Stimulated activated CD8-positive, alpha-beta memory T cell treated with anti-CD3 and anti-CD28 coated beads, Interleukin-4, amount 100 ng/mL, for 1 hour (primary cell): ENCODE measurements at regions not wholly inside any gene's neighbourhood (a gene's known extent, or its start where the extent isn't known, plus 50 kb on each side); places are given as distances from the start of the nearest gene placed in this dataset.

Experiments used
- DNase-seq, 2 donors: peaks; one replicate each; pipeline ENCODE4 v3.0.0-alpha.2; 2020; ENCODE audit warnings: low read depth in 2 of 2, low spot score in 1 of 2

DNA sequence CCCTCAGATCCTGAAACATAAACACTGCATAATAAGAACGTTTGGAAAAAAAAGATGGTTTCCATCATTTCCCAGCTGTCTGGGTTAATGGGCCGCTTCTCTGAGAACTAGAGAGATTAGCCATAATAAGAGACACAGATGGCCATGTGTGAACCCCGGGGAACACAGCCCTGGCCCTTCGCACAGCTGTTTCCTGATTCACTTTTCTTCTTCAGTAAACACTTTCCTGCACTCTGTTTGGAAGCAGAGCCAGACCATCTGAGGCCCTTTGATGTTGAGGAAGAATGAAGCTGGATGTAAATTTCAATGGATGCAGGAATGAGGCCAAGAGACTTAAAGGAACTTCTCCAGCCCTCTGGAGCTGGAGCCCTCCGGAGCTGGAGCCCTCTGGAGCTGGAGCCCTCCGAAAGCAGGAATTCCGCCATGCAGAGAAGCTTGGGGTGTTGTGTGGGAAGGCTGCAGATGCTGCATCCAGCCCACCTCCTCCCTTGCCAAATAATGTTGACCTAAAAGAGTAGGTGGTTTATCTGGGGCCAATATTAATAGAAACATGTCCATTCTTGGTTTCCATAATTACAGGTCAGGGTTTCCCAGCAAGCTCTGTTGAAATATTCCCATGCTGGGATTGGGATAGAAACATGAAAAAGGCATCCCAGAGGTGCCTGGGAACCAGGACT, 218.9 kb downstream of the NXNL2 start:
- DNase-seq, result no peak

DNA sequence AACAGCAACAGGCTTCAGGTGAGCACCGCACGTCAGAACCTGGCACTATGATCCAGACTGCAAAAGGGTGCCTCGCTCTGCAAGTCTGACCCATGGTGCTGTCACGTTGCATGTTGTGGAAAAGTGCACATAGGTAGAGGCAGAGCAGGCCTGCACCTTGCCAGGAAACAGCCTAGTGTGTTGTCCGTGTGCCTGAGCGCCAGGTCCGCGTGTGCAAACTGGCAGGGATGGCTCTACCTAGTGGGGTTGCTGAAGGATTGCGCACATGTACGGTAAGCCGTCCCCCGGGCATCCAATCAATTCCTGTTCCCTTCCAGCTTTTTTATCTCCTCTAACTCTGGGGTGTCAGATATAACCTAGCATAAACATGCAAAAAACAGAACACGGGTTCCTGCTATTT, 219.5 kb downstream of the NXNL2 start:
- DNase-seq, result no peak

DNA sequence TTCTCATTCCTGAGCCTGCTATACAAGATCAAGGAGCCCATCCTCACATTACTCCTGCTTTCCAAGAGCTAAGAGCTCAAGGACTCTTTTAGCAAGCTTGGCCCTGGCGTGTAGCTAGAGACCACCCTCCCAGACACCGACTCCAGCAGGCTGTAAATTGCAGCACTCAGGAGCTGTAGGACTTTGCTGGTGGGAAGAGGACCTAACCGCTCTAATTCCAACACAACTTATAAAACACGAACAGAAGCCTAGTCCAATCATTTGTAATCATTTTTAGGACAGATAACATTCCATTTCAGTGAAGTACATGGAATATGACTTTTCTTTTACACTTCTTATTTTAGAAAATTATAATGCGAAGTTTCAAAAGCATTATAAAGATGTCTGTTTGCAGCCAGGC, 219.9 kb downstream of the NXNL2 start:
- no peak for DNase-seq

DNA sequence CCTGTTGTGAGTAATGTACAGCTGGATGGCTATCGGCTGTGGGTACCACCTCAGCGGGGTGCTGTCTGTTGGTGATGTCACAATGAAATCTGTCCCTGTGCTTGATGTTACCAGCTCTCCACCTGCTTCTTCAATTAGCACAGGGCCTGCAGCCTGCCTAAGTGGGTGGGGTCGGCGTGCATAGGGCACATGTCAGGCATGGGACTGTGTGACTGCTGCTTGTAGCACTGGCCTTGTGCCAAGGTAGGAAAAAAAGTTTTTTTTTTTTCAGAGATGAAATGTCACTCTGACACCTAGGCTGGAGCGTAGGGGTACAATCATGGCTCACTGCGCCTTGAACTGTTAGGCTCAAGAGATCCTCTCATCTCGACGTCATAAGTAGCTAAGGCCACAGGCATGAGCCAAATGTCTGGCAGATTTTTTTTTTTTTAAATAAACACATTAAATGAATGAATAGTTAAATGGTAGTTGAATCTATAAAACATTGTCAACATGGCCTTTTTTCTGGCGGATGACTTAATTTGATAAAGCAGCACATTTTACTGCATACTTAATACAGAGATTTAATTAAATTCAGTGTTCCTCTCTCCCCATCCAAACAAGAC, 222.5 kb downstream of the NXNL2 start:
- DNase-seq, result no peak

DNA sequence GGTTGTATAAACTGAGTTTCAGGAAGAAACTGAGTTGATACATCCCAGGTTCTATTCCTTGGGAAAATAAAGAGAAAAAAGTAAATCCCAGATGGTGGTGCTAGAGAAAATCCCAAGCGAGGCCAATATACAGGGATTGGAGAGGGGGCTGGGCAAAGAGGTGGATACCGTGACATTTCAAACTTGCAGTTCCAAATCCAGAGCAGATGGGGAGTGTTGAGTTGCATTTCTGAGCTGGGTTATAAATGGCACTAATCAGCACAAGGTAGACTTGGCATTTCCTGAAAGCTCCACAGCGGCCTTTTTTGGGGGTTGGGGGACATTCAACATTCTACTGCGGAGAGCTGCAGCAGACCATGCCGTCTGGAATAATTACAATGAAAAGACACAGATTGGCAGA, 224.4 kb downstream of the NXNL2 start:
- DNase-seq, result no peak

DNA sequence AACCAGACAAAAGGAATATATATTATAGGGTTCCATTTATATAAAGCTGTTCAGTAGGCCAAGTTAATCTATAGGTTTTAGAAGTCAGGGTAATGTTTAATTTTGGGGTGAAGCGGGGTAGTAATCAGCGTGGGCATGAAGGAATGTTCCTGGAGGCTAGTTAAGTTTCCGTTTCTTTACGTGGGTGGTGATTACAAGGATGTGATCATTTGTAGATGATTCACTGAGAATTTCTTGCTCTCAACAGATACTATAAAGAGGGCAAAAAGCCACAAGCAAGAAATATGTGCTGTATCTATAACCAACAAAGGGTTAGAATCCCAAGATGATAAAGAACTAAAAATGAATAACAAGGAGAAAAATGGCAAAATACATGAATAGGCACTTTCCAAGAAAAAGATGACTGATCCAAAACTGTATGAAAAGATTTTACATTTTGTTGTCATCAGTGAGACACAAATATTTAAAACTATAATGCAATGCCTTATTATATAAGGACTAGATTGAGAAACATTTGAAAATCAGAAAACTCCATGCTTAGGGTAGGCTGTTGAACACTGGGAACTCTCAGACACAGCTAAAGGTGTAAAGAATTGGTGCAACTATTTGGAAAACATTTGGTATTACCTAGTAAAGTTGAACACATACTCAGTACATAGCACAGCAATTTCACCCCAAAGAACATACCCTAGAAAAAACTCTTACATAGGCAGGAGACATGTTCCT, 224.3 kb upstream of the S1PR3 start:
- DNase-seq, result no peak

DNA sequence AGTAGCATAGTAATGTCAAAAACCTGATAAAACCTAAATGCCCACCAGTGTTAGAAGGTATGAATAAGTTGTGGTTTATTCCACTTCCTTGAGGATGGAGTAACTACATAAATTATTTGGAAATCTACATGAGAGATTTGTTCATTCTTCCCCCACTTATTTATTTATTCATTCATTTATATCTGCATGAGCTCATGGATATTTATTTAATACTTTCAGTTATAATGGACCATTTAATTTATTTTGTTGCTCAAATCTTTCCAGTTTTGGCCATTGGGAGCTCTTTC, 223.8 kb upstream of the S1PR3 start:
- DNase-seq, result no peak

DNA sequence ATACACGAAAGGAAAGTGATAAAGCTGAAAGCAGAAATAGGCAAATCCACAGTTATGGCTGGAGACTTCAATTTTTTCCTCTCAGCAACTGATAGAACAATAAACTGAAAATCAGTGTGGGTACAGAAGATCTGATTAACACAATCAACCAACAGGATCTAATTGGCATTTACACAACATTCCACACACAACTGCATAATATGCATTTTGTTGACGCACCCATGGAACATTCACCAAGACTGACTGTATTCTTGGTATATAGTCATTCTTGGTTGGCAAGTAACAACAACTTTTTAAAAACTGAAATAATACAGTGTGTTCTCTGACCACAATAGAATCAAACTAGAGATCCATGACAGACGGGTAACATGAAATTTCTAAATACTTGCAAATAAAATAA, 218.7 kb upstream of the S1PR3 start:
- no peak for DNase-seq

DNA sequence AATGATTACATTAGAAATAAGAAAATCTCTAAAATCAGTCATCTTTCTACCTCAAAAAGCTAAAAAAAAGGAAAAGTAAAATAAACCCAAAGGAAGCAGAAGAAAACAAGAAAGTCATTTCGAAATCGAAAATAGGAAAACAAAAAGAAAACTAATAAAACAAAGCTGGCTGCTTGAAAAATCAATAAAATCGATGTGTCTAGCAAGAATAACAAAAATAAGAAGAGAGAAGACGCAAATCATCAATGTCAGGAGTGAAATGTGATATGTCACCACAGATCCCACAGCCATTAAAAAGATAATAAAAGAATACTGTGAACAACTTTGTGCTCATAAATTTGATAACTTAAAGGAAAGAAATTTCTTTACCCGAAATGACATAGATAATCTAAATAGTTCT, 218.1 kb upstream of the S1PR3 start:
- DNase-seq, result no peak

DNA sequence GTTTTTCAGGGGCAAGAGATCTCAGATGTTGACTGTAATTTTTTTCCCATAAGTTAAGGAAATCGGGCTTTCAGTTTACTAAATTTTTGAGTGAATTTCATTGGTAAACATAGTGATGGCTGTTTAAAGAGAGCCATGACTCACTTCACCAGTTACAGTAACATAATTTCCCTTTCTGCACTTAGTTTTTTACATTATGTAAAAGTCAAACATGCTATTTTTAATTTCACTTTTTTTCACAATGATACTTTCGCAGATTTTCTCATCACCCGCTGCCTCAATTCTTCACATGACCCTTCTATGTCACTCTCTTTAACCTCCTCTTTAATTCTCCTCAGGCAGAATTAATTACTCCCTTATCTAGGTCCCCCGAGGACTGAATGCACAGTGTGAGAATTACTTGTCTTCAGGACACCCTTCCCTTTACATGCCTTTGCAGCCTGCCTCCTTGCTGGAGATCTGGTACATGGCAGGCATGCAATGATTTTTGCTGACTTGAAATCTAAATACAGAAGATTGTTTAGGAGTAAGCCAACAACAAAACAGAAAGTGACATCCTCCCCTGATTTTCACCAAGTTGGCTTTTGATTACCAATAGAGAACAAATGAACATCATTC, 217.5 kb upstream of the S1PR3 start:
- no peak for DNase-seq

DNA sequence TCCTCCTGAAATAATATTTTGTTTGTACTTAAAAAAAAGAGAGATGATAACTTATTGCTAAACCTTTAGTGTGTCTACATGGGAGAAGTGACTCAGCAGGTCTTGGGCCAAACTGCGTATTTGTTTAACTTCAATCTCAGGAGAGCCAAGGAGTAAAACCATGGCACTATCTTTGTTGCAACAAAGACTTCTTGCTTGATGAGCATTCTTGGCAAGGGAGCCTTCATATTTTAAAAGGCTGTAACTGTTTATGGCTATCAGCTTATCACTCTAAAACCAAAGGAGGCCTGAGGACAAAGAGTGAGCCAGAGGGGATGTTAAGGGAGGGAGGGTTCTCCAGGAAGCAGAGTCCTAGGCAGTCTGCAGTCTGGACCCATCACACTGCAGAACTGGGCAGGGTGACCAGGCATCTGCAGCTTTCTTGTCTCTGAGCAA, 216.2 kb upstream of the S1PR3 start:
- DNase-seq, result no peak

DNA sequence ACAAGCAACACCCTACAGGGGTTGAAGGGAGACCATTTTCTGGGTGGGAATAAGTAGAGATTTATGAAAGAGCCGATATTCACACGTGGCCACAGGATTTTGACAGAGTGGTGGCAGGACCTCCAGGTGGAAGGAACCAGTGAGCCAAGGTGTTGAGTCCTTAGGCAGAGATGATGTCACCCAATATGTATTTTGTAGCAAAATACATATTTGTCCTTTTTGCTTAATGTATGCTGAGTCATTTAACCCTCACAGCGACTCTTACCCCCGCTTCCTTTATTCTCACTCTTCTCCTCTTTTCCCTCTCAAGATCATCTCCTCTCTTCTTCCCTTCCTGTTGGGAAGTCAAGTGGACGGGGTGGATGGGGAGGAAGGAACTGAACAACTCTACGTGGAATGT, 215.7 kb upstream of the S1PR3 start:
- DNase-seq, result no peak

DNA sequence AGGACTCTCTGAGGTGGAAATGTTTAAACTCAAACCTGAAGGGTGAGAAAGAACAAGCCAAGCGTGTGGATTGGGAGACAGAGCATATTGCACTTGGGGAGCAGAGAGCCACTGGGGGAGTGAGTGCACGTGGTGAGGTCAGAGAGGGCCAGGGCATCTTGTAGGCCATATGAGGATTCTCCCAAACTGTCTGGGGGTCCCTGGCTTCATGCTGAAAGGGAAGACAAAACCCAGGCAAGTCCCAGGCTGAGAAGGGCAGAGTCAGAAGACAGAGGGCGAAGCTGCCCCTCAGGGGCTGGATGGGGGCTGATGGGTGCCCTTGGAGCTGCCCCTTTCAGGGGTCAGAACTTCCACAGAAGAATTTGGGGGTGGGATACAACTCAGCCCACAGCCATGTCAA, 215.3 kb upstream of the S1PR3 start:
- no peak for DNase-seq

DNA sequence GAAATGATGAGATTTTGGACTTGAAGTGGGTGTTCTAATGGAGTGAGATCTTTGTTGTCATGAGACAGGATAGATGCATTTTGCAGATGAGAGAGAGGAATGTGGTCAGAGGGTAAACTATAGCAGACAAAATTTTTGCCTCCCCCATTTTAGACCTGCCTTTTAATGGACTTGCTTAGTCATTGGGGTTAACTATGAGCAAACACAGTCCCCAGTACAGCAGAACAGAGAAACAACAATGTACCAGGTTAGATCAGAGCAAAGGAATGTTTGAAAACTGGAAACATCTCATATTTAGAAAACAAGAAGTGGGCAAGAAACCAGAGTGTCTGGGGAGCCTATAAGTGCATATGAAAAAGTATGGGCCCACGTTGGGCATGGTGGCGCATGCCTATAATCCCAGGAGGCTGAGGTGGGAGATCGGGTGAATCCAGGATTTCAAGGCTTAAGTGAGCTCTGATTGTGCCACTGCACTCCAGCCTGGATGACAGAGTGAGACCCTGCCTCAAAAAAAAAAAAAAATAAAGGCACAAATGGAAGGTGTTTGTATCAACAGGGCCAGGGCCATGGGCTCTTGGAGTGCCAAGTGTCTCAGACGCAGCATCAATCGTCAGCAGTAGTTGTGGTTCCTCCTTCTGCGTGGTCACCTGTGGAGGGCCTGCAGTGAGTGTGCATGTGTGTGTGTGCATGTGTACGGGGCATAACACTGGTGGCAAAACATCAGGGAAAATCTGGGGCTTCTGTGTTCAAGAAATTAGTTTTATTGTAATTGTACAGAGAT, 214.4 kb upstream of the S1PR3 start:
- DNase-seq, result no peak

DNA sequence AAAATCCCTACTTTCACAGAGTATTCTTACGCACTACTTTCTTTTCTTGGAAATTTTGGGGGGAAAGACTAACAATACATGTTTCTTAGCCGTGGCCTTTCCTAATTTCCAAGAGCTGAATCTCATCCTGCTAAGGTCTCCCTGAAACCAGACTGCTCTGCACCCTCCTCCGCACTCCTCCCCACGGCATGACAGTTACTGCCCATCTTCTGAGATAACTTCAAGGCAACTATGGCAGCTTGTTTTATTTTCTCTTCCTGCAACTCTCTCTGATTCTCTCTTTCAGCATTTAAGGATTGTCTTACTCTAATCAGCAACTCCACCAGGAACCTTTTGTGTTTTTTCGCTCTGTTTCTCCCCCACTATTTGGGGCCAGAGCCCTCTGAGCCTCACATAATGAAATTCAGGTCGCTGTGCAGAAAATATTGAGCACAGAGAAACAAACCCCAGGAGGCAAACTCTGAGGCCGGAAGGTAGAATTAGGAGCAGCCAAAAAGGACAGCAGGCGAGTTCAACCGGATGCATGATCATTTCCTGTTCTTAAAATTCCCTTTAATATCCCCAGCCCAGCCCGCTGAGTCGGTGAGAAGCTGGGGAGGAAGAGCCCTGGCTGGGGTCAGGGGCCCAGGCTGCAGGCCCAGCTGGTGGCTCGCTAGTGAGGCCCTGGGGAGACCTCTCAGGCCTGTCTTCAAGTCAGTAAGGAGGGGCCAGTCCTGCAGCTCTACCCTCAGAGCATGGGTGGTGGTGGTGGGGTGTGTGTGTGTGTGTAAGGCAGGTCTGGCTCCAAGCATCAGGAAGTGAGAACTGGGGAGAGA, 213.6 kb upstream of the S1PR3 start:
- DNase-seq, result no peak

DNA sequence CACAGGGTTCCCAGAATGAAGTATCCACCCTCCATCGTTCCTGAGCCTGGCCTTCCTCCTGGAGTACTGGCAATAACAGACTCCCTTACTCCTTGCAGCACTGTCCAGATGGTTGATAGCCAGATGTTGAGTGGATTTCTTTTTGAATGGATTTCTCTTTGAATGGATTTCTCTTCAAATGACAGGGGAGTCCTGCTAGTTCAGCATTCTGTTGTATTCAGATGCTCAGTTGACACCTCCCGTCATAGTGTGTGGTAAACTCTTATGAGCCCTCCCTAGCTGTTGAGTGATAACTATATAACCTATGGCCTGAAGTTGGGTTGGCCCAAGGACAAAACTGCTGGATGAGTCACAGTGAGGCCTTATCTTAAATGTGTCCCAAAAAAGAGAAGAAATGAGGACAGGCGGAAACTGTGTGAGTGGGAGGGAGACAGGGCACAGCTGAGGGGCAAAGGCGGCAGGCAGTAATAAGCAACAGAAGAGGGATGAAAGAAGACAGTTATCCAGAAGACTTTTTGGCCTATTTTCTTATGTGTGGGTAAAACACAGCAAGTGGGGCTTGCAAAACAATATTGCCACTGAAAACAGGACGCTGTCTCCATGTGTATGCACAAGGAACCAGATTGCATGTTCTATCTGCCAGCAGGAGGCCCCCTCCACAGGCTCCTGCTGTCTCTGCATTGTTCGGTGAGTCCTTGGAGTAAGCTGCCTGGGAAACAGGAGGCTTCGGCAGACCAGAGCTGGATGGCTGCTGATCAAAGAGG, 209.5 kb upstream of the S1PR3 start:
- DNase-seq, result no peak

DNA sequence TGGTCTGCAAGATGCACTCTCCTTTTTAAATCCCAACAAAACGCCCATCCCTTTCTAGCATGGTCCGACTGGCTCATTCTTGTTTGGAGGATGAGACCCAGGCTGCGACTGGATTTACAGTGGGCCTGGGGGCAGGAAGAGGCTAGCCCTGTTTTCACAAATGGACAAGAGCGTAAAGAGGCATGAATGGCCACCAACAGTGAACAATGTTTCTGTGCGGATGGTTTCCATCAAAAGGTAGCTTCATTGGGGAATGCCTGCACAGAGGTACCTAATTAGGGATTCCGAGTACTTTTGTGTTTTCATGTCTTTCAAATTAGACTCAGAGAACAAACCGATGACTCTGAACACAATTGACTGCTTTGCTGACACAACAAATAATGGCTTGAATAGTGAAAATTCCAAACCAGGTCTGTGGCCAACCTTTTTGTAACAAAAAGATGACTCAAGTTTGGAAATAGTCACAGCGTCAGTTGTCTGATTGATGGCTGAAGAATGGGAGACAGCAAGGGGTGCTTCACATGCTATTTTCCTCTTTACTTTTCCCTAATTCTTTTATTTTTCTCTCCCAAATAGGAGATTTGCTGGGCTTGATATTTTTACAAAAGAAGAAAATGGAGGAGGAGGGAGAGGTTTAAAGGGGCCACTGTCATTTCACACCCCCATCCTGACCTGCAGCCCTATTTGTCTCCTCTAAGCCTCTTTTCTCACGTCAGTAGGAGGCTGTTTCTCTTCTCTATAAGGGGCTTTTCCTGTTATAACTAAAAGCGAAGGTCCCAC, 208.1 kb upstream of the S1PR3 start:
- DNase-seq, result no peak

DNA sequence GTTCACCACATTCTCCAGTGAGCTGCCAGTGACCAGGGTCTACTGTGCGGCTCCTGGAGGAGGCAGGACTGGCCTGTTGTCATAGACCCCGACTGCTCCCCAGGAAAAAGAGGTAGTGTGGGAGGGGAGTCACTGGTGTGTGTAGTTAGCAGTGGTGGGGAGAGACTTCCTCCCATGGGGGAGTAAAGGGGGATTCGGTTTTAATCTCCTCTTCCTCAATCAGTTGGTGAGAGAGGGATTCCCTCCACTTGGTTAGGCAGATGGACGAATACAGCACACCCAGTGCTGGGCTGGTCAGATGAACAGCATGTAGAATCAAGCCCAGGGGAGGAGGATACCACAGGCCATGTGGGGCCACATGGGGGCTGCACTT, 207.6 kb upstream of the S1PR3 start:
- DNase-seq, result no peak

DNA sequence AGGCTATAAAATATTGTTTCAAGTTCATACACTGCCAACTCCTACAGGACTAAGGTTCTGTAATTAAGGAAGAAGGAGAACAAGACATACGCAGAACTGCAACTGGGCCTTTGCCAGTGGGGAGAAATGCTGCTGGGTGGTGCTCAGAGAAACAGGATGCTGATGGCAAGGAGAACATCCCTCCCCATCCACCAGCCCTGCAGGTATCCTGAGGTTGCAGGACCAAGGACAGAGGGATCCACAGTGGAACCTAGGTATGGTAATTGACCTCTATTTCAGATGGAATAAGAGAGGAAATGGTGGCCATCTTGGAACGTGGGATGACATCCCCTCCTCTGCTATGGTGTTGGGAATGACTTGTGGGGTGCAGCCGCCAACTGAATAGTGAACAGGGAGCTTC, 206.3 kb upstream of the S1PR3 start:
- DNase-seq, result no peak
